Kidney epithelial cell (primary cell): ENCODE measurements at regions not wholly inside any gene's neighbourhood (a gene's known extent, or its start where the extent isn't known, plus 50 kb on each side); places are given as distances from the start of the nearest gene placed in this dataset.
"Not testable (repeated sequence)": the region's sequence is repeated elsewhere in the genome, so short reads cannot be mapped to it uniquely, and the experiment has no call there.

Source experiments
- DNase-seq: peaks from one replicate; pipeline ENCODE4 v3.0.0-alpha.2; 2010; ENCODE audit warnings: low read depth
- H3K27me3 ChIP-seq: 2 replicates; pipeline ENCODE4 v1.6.0; 2011; ENCODE audit warnings: low read length; ENCODE audit not compliant: control insufficient read depth, insufficient read depth
- H3K36me3 ChIP-seq: 2 replicates; pipeline ENCODE4 v1.5.1; 2011; ENCODE audit warnings: low read length; ENCODE audit not compliant: control insufficient read depth, insufficient read depth
- H3K4me3 ChIP-seq: 2 replicates; pipeline ENCODE4 v1.5.1; 2011; ENCODE audit warnings: low read depth, mild to moderate bottlenecking, control low read depth, low read length
- TF ChIP-seq, protein P1 (sequence below): IDR thresholded peaks from 2 replicates; pipeline ENCODE4 v1.5.1; 2011; ENCODE audit warnings: mild to moderate bottlenecking, moderate library complexity, low read length, control low read depth, inconsistent platforms; ENCODE audit not compliant: insufficient read depth, poor library complexity, severe bottlenecking

DNA sequence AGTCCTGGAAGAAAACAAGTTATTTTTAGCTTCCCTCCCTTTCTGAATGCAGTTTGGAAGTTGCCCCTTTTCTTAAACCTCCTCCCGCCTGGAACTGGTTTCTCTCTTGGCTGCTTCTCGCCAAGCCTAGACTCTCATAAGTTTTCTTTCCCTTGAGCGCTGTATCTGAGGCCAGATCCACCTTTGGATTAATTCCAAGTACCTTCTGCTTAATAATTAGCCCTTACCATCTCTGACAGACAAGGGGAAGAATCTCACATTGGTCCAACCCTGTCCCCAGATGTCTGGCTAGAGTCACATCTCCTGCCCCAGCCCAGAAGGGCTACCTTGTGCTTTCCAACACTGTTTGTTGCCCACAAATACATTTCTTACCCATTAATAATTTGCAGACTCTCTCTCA is 161.8 kb upstream of the RGS6 start:
- DNase-seq: no peak
- Histone ChIP-seq H3K27me3 (no peaks in the 10 kb centered on the region), H3K36me3 (no peaks in the 10 kb centered on the region), H3K4me3 (no peak overlapping the region)
- TF ChIP-seq, protein P1, sequence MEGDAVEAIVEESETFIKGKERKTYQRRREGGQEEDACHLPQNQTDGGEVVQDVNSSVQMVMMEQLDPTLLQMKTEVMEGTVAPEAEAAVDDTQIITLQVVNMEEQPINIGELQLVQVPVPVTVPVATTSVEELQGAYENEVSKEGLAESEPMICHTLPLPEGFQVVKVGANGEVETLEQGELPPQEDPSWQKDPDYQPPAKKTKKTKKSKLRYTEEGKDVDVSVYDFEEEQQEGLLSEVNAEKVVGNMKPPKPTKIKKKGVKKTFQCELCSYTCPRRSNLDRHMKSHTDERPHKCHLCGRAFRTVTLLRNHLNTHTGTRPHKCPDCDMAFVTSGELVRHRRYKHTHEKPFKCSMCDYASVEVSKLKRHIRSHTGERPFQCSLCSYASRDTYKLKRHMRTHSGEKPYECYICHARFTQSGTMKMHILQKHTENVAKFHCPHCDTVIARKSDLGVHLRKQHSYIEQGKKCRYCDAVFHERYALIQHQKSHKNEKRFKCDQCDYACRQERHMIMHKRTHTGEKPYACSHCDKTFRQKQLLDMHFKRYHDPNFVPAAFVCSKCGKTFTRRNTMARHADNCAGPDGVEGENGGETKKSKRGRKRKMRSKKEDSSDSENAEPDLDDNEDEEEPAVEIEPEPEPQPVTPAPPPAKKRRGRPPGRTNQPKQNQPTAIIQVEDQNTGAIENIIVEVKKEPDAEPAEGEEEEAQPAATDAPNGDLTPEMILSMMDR: no peak

- not testable (repeated sequence) for H3K27me3 ChIP-seq, H3K36me3 ChIP-seq, DNase-seq, H3K4me3 ChIP-seq
Observed at GRCh38 chr14:71771421-71771820, 160.8 kb upstream of the RGS6 start.

GRCh38 chr14:71771996-71772395 is 160.2 kb upstream of the RGS6 start:
- not testable (repeated sequence) for H3K27me3 ChIP-seq, H3K36me3 ChIP-seq, H3K4me3 ChIP-seq, DNase-seq

DNA sequence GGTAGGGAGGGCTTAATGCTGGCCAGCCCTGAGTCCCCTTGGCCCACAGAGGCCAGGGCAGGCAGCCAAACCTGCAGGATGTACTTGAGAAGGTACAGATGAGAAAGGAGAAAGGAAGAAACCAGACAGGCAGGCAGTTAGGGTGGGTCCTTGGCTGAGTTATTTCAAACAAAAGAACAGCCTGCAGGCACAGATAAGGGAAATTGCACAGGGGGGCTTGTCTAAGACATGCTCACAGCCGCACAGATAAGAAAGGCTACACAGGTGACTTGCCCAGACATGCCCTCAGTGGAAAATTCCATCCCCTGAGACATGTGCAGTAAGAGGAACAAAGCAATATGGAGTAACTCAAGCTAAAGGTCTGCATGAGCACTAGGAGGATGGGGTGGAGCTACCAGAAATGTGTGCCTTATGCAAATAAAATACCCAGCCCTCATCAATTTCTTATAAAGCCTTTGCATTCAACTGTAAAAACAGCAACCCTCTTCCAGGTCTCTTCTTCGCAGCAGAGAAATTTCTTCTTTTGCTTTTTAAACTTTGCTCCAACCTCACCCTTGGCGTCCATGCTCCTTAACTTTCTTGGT is 158.2 kb upstream of the RGS6 start:
- Histone ChIP-seq H3K36me3 (no peaks in the 10 kb centered on the region), H3K27me3 (no peaks in the 10 kb centered on the region), H3K4me3 (no peak overlapping the region)
- TF ChIP-seq, protein P1: no peak
- no peak for DNase-seq

GRCh38 chr14:71776471-71777360 is 155.5 kb upstream of the RGS6 start:
- DNase-seq: no peak
- no peaks in the 10 kb centered on the region for H3K27me3 ChIP-seq
- no peak overlapping the region for H3K4me3 ChIP-seq
- no peaks in the 10 kb centered on the region for H3K36me3 ChIP-seq
- TF ChIP-seq, protein P1: no peak

- TF ChIP-seq, protein P1: no peak
- no peak for DNase-seq
- H3K4me3 ChIP-seq: no peak overlapping the region
- H3K36me3 ChIP-seq: no peaks in the 10 kb centered on the region
- H3K27me3 ChIP-seq: no peaks in the 10 kb centered on the region
Observed at GRCh38 chr14:71780075-71780474, 152.2 kb upstream of the RGS6 start.
